NCI-H1436 (cell line): ENCODE measurements at regions not wholly inside any gene's neighbourhood (a gene's known extent, or its start where the extent isn't known, plus 50 kb on each side); places are given as distances from the start of the nearest gene placed in this dataset.

Experiments used
- DNase-seq: peaks from one replicate; lab custom pipeline; 2025; lab: John Stamatoyannopoulos, UW

GRCh38 chr3:72022027-72022426 lies 237.1 kb upstream of the PROK2 start:
- no peak for DNase-seq

- DNase-seq = no peak
These were observed 236.6 kb upstream of the PROK2 start for GRCh38 chr3:72021531-72021930.

- no peak for DNase-seq
These were observed 233.5 kb upstream of the PROK2 start for GRCh38 chr3:72018343-72018984.

DNA sequence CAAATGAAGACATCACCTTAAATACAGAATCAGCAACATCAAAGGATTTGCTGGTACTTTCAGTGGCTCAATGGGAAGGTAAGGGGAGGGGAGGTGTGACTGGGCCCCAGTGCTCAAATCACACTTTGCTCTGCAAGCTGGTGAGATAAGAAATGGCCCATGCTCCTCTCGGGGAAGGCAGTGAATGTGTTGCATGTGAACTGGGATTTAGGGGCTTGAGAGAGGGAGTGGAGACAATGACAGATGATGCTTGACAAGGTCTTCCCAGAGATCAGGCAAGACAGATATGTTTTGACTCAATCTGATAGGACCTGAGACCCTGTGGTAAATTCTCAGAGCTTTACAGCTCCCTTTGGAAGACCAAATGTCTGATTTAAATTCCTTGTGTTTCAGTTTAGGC lies 233.0 kb upstream of the PROK2 start:
- no peak for DNase-seq

DNA sequence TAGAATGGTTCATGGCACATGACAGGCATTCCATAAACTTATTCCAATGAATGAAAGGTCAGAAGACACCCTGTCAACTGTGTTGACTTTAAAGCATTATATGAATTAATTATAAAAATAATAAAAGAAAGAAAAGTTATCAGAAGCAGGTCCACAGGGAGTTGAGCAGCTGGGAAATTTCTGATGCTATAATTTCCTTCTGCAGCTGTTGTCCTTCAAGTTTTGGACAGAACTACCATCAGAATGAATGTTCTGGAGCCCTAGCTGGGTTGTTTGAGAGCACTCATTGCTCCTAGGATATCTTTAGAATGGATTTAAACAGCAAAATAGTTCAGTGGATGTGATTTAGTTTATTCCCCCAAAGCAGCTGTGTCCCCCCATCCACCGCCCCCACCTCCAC lies 232.4 kb upstream of the PROK2 start:
- no peak for DNase-seq

DNA sequence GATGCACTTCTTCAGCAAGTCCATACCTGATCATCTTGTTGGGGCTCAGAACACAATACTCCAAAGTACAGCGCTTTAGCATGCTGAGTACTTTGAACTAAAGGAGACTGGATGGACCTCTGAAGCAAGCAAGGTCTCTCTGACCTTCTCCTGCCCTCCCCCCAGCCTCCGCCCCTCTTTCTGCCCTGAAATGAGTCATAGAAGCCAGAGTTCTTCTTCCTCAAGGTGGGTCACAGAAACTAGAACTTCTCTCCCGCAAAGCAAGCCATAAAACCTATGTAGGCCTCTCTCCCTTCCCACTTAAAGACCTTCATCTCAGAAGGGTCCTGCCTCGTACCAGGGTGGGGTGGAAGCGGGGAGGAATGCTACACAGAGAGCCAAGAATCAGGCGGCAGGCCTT lies 230.5 kb upstream of the PROK2 start:
- DNase-seq = no peak

GRCh38 chr3:72013084-72013483 lies 228.1 kb upstream of the PROK2 start:
- DNase-seq = no peak

GRCh38 chr3:72012363-72012762 lies 227.4 kb upstream of the PROK2 start:
- no peak for DNase-seq

DNA sequence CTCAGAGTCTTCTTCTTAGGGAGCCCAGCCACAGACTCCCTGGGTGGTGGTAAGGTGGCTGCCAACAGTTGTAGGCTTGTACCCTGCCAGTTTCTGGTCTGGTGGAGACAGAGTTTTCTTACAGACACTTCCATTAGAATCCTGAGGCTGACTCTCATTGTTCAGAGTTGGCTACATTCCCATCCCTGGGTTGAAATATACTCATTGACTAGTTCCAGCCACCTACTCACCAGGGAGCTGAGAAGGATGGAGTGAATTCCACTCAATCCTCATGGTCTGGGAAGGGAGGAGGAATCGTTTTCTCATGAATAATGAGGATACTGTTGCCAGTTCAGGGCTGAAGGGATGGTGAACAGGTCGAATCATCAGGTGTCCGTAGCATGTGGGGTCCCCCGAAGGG lies 226.5 kb upstream of the PROK2 start:
- no peak for DNase-seq

GRCh38 chr3:72009851-72010443 lies 225.0 kb upstream of the PROK2 start:
- no peak for DNase-seq

DNA sequence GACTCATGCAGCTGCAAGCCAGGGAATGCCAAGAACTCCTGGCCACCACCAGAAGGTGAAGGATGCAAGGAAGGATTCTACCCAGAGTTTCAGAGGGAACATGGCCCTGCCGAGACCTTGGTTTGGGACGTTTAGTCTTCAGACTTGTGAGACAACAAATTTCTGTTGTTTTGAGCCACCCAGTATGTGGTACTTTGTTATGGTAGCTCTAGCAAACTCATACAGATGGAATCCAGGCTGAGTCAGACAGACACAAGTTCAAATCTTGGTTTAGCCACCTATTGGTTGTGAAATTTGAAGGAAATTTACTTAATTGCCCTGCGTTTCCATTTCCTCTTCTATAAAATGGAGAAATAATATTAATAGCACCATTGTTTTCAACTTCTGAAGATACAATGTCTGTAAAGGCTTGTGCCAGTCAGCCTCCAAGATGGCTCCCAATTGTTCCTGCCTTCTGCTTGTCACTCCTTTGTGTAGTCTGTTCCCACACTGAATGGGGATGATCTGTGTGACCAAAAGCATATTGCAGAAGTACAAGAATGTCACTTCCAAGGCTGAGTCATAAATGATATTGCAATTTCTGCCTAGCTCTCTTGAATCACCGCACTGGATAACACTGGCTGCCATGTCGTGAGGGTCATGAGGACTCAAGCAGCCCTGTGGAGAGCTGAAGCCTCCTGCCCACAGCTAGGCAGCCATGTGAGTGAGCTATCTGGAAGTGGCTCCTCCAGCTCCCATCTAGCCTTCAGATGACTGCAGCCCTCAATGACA lies 223.5 kb upstream of the PROK2 start:
- DNase-seq = no peak

DNA sequence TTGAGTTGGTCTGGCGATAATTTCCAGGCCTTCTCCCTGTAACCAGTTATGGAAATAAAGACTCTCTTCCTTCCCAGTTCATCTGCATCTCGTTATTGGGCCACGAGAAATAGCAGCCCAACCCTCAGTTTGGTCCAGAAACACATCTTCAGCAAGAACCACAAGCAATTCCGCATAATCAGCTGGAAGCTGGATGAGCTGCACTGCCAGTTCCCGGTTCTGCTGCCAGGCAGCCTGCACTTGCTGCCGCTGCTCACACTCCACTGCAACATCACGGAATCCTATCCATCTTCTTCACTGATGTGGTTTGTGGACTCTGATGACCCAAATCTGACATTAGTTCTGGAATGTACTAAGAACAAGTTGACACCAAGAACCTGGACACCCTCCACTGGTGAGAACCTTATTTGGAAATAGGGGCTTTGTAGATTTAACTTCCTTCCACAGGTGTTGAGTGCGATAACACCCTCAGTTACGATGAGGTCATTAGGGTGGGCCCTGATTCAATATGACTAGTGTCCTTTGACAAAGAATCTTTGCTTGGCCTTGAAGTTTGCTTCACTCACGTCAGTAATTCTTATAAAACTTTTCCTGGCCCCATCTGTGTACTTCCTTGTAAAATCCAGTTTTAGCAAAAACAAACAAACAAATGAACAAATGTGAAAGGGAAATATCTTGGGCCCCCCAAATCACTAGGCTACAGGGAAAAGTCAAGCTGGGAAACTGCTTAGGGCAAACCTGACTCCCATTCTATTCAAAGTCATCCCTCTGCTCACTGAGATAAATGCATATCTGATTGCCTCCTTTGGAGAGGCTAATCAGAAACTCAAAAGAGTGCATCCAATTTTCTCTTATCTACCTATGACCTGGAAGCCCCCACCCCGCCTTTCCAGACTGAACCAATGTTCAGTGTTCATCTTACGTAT lies 221.9 kb upstream of the PROK2 start:
- no peak for DNase-seq

- no peak for DNase-seq
These were observed 219.9 kb upstream of the PROK2 start for GRCh38 chr3:72004749-72005292.

DNA sequence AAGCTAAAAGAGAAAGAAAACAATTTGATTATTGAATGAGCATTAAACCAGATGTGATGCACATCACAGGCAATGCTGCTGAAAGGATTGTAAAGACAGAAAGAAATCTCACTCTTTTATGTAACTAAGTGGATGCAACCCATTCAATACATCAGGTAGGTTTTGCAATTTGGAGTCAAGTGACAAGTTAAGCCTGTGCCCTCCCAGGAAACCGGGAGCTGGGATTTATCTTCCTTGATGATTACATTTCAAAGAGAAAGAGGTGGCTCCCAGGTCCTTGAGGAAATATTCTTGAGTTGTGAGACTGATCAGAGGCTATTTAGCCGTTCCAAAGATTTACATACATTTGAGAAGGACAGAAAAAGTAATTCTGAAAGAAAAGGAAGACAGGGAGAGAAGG lies 219.0 kb upstream of the PROK2 start:
- DNase-seq = no peak

DNA sequence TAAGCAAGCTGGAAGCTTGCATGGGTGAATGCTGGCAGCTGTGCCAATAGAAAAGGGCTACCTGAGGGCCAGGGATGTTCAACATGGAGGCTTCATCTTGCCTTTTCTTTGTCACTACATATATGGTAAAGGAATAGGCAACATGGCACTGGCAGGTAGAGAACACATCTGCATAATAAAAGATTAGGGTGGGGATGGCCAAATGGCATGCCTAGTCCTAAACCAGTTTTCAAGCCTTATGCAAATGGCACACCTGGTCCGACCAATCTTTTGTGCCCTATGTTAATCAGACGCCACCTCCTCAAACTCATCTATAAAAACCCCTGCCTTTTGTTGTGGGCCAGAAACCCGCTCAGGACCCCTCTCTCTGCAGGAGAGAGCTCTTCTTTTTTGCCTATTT lies 216.8 kb upstream of the PROK2 start:
- no peak for DNase-seq

DNA sequence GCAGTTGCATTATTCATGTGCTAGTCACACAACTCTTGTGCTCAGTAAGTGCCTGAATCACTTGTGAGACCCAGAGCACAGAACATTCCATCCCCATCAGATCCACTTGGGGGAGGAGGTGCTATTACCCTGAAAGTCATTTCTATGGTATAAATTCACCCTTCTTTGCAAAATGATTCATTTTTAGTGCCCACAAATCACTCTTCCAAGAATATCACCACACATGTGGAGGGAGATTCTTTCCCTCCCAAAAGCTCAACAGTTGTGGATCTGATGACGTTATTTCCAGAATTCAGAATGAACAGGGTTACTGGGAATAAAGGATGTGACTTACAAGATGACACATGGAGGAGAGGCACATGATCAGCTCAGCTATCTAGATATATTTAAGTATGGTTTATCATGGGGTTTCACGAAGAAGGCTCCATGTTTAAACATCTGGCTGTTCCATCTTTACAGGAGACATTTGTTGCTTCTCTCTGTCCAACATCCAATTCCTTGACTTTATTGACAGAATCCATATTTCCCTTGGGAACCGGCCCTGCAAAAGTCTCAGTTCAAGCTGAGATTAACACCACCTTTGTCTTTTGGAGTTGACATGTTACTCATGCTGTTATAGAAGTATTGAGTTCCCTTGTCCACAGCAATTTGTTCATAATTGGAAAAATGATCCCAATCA lies 214.2 kb upstream of the PROK2 start:
- DNase-seq = no peak

GRCh38 chr3:71997066-71997653 lies 212.2 kb upstream of the PROK2 start:
- DNase-seq = no peak

DNA sequence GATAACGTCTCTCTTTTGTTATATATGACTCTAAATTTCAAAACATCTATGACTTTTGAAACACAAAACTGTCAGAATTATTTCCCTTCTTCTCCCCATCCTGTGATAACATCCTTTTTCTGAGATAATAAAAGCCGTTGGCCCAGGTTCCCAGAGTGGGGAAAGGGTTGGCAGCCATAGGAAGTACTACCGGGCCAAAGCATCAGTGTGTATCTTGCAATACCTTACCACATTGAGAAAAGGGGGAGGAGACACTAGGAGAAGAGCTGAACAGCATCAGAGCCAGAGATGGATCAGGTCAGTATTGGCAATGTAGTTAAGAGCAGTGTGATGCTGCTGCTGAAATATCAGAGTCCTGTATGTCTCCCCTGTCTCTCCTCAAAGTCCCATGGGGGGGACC lies 210.0 kb upstream of the PROK2 start:
- DNase-seq = no peak

GRCh38 chr3:71994203-71994602 lies 209.3 kb upstream of the PROK2 start:
- no peak for DNase-seq

GRCh38 chr3:71991681-71992080 lies 206.7 kb upstream of the PROK2 start:
- DNase-seq = no peak

GRCh38 chr3:71991046-71991445 lies 206.1 kb upstream of the PROK2 start:
- no peak for DNase-seq
